ENCODE measurements at regions not wholly inside any gene's neighbourhood (a gene's known extent, or its start where the extent isn't known, plus 50 kb on each side); places are given as distances from the start of the nearest gene placed in this dataset.

- TF ChIP-seq CTCF (IDR thresholded peaks at IDR 0.05), result no peak
- TF ChIP-seq POLR2A (IDR thresholded peaks at IDR 0.05), result no peak
Observed at GRCh38 chr11:135062994-135063393, 651.0 kb upstream of the B3GAT1 start.
